ENCODE measurements at regions not wholly inside any gene's neighbourhood (a gene's known extent, or its start where the extent isn't known, plus 50 kb on each side); places are given as distances from the start of the nearest gene placed in this dataset.
A peak's percentile ranks its signal among the peaks of the same experiment; 100 is the strongest.

DNA sequence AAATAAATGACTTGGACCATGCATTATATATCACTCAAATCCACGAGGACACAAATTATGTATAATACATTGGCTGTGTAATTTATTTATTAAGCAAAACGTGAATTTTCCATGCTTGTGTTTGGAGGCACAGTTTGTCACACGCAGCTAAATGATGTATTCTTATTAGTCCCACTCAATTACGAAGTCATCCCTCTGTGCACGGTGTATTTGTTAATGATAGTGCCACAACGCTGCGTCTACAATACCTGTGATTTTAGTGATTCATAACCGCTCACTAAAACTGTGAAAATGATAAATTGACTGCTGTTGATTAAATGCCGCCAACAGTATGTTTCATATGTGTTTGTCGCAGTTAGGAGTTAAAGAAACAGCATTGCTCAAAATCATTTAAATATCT is 358.3 kb downstream of the ZNF516 start:
- ATAC-seq (no peak), DNase-seq (no peak)
- Histone ChIP-seq H3K27me3 (no peaks in the 10 kb centered on the region), H3K4me1 (no peaks in the 10 kb centered on the region), H3K4me3 (no peak overlapping the region), H3K27ac (no peak overlapping the region), H3K9me3 (no peaks in the 10 kb centered on the region), H3K36me3 (no peaks in the 10 kb centered on the region)
- TF ChIP-seq, protein P1, sequence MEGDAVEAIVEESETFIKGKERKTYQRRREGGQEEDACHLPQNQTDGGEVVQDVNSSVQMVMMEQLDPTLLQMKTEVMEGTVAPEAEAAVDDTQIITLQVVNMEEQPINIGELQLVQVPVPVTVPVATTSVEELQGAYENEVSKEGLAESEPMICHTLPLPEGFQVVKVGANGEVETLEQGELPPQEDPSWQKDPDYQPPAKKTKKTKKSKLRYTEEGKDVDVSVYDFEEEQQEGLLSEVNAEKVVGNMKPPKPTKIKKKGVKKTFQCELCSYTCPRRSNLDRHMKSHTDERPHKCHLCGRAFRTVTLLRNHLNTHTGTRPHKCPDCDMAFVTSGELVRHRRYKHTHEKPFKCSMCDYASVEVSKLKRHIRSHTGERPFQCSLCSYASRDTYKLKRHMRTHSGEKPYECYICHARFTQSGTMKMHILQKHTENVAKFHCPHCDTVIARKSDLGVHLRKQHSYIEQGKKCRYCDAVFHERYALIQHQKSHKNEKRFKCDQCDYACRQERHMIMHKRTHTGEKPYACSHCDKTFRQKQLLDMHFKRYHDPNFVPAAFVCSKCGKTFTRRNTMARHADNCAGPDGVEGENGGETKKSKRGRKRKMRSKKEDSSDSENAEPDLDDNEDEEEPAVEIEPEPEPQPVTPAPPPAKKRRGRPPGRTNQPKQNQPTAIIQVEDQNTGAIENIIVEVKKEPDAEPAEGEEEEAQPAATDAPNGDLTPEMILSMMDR (IDR thresholded peaks at IDR 0.05), result no peak
- intact Hi-C loops (cut with DNase I), result no loop called here

DNA sequence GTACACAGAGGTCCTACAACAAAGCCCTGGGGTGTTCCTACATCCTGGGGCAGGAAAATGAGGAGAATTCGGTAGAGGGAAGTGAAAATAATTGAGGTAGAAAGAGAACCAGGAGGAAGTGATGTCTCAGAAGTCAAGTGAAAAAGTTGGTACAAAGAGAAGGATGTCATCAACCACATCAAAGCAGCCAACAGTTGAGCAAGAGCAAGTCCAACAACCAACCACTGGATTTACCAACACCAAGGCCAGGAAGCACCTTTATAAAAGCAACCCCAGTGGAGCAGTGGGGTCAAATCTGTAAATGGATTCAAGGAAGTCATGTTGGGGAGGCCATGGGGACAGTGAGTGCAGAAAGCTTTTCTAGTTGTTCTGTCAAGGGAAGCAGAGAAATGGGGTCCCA is 360.4 kb downstream of the ZNF516 start:
- no peak overlapping the region for H3K27ac ChIP-seq
- no peaks in the 10 kb centered on the region for H3K4me1 ChIP-seq
- DNase-seq (no peak), ATAC-seq (no peak)
- no peaks in the 10 kb centered on the region for H3K27me3 ChIP-seq
- TF ChIP-seq, protein P1 (IDR thresholded peaks at IDR 0.05), result no peak
- H3K9me3 ChIP-seq, result no peaks in the 10 kb centered on the region
- no peak overlapping the region for H3K4me3 ChIP-seq
- H3K36me3 ChIP-seq, result no peaks in the 10 kb centered on the region
- intact Hi-C loops (cut with DNase I), result no loop called here

DNA sequence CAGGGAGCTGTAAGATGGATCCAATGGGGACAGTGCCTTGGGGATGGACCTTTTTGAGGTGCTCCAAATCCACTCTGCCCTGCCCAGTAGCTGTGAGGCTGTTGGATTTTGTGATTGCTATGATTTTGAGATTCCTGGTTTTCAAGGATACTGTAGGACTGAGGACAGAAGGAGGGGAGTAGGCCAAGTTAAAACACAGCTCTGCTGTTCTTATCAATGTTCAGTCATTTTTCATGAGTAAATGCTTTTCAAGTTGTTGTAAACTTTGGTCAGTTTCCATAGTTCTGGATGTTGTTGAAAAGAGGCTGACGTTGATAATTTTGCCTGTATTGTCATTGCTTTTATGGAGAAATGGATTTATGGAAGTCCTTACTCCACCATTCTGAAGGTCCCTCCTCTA is 361.2 kb downstream of the ZNF516 start:
- H3K4me1 ChIP-seq, result no peaks in the 10 kb centered on the region

DNA sequence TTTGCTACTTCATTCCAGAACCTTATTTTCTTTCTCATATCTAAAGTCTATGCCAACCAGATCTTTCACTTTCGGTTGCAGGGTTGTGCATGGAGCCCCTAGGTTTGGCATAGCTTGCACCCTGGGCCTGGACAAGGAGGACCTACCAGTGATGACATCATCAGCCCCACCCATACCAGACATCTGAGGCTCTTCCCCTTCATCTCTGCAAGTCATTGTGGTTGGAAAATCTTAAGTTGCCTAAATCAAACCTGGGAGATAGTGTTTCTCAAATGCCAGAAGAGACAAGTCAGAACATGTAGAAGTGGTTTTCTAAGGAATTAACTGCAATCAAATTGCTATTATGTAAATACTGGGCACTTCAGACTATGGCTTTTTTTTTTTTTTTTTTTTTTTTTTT is 363.3 kb downstream of the ZNF516 start:
- H3K27ac ChIP-seq, result no peak overlapping the region
- intact Hi-C loops (cut with DNase I), result no loop called here
- H3K27me3 ChIP-seq, result no peaks in the 10 kb centered on the region
- no peaks in the 10 kb centered on the region for H3K4me1 ChIP-seq
- no peaks in the 10 kb centered on the region for H3K36me3 ChIP-seq
- DNase-seq (no peak), ATAC-seq (peak; percentile 32)
- no peak overlapping the region for H3K4me3 ChIP-seq
- TF ChIP-seq, protein P1 (IDR thresholded peaks at IDR 0.05), result no peak
- H3K9me3 ChIP-seq, result no peaks in the 10 kb centered on the region

More for the DNA sequence above, 361.2 kb downstream of the ZNF516 start:
- no peak overlapping the region for H3K27ac ChIP-seq
- no peak for DNase-seq
- ATAC-seq, result no peak
- H3K36me3 ChIP-seq, result no peaks in the 10 kb centered on the region
- TF ChIP-seq, protein P1 (IDR thresholded peaks at IDR 0.05), result no peak
- intact Hi-C loops (cut with DNase I), result no loop called here
- no peaks in the 10 kb centered on the region for H3K27me3 ChIP-seq
- H3K4me3 ChIP-seq, result no peak overlapping the region
- no peaks in the 10 kb centered on the region for H3K9me3 ChIP-seq

DNA sequence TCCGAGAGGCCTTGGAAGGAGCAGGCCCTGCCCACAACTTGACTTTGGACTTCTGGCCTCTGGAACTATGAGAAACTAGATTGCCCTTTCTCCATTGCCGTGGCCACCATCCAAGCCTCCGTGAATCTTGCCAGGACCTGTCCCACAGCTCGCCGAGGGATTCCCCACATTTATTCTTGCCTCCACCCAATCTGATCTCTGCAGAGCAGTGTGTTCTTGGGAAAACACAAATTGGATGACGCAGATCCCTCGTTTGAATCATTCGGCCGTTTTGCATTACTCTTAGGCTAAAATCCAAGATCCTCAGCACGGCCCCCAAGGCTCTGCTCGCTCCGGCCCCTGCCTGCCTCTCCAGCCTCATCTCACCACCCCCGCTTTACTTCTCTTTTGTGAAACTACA is 364.2 kb downstream of the ZNF516 start:
- Histone ChIP-seq H3K27ac (no peak overlapping the region), H3K4me1 (no peaks in the 10 kb centered on the region), H3K9me3 (no peaks in the 10 kb centered on the region), H3K27me3 (no peaks in the 10 kb centered on the region), H3K4me3 (no peak overlapping the region), H3K36me3 (no peaks in the 10 kb centered on the region)
- TF ChIP-seq, protein P1 (IDR thresholded peaks at IDR 0.05), result no peak
- DNase-seq (no peak), ATAC-seq (no peak)
- intact Hi-C loops (cut with DNase I), result no loop called here

DNA sequence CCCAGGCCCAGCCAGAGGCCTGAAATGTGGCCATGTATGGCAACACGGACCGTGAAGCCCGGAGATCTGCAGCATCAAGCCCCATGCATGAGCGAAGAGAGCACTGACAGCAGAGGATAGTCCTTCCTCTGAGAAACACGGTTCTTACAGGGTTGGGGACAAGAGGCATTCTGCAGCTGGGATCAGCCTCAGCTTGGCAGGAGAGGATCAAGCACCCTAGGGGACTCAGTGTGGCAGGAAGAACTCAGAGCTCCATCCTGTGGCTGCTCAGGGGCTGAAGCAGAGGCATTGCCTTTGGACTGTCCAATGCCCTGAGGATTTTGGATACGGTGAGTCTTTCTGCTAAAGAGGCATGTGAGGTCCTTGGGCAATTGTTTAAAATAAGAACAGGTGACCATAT is 368.7 kb downstream of the ZNF516 start:
- intact Hi-C loops (cut with DNase I), result no loop called here
- ATAC-seq, result peak; percentile 57
- no peak for DNase-seq
- Histone ChIP-seq H3K9me3 (no peaks in the 10 kb centered on the region), H3K36me3 (no peaks in the 10 kb centered on the region), H3K27me3 (no peaks in the 10 kb centered on the region), H3K4me1 (no peaks in the 10 kb centered on the region), H3K27ac (no peak overlapping the region), H3K4me3 (no peak overlapping the region)
- TF ChIP-seq, protein P1 (IDR thresholded peaks at IDR 0.05), result no peak
